HEK293 (cell line): ENCODE measurements at regions not wholly inside any gene's neighbourhood (a gene's known extent, or its start where the extent isn't known, plus 50 kb on each side); places are given as distances from the start of the nearest gene placed in this dataset.

Experiments
- CTCF ChIP-seq: fragments of 450-650 bp; formaldehyde crosslinking; IDR thresholded peaks from 2 replicates; pipeline ENCODE4 v1.5.1; 2016; ENCODE audit warnings: missing biosample characterization, missing genetic modification characterization
- GLIS1 ChIP-seq: fragments of 450-650 bp; formaldehyde crosslinking; IDR thresholded peaks from 2 replicates; pipeline ENCODE4 v1.5.1; 2016; ENCODE audit warnings: missing biosample characterization, missing genetic modification characterization
- SALL2 ChIP-seq: fragments of 450-650 bp; formaldehyde crosslinking; IDR thresholded peaks from 2 replicates; pipeline ENCODE4 v1.5.0; 2017; ENCODE audit warnings: missing biosample characterization, mild to moderate bottlenecking, missing genetic modification characterization, borderline replicate concordance
- YY1 ChIP-seq: fragments of 450-650 bp; formaldehyde crosslinking; IDR thresholded peaks from 2 replicates; pipeline ENCODE4 v1.5.1; 2018; ENCODE audit warnings: missing biosample characterization, missing genetic modification characterization
- ZBTB21 ChIP-seq: fragments of 450-650 bp; formaldehyde crosslinking; IDR thresholded peaks from 2 replicates; pipeline ENCODE4 v1.5.1; 2017; ENCODE audit warnings: missing biosample characterization, missing genetic modification characterization
- ZNF175 ChIP-seq: fragments of 450-650 bp; formaldehyde crosslinking; IDR thresholded peaks from 2 replicates; pipeline ENCODE4 v1.5.1; 2016; ENCODE audit warnings: missing biosample characterization, missing genetic modification characterization
- ZNF184 ChIP-seq: fragments of 450-650 bp; IDR thresholded peaks from 2 replicates; pipeline ENCODE4 v1.5.1; 2018; ENCODE audit warnings: missing biosample characterization, mild to moderate bottlenecking, missing genetic modification characterization
- ZNF311 ChIP-seq: fragments of 450-650 bp; formaldehyde crosslinking; IDR thresholded peaks from 2 replicates; pipeline ENCODE4 v1.5.1; 2017; ENCODE audit warnings: missing biosample characterization, missing genetic modification characterization, borderline replicate concordance
- ZNF639 ChIP-seq: fragments of 450-650 bp; formaldehyde crosslinking; IDR thresholded peaks from 2 replicates; pipeline ENCODE4 v1.5.1; 2016; ENCODE audit warnings: missing biosample characterization, missing genetic modification characterization
- ZNF670 ChIP-seq: fragments of 450-650 bp; formaldehyde crosslinking; IDR thresholded peaks from 2 replicates; pipeline ENCODE4 v1.5.1; 2016; ENCODE audit warnings: missing biosample characterization, missing genetic modification characterization, low read depth
- ZSCAN18 ChIP-seq: fragments of 450-650 bp; formaldehyde crosslinking; IDR thresholded peaks from 2 replicates; pipeline ENCODE4 v1.5.1; 2016; ENCODE audit warnings: missing biosample characterization, missing genetic modification characterization

- no peak for TF ChIP-seq CTCF (tag by site-specific recombination)
- TF ChIP-seq ZSCAN18 (tag by site-specific recombination), result no peak
- no peak for TF ChIP-seq SALL2 (tag by site-specific recombination)
- TF ChIP-seq ZNF184 (tag by site-specific recombination), result no peak
- no peak for TF ChIP-seq GLIS1
- TF ChIP-seq ZNF670 (tag by site-specific recombination), result no peak
- no peak for TF ChIP-seq YY1 (tag by site-specific recombination)
- TF ChIP-seq ZNF639 (tag by site-specific recombination), result no peak
- no peak for TF ChIP-seq ZNF175 (tag by site-specific recombination)
- no peak for TF ChIP-seq ZNF311 (tag by site-specific recombination)
- no peak for TF ChIP-seq ZBTB21
These were observed 60.1 kb upstream of the HDDC2 start for GRCh38 chr6:125361868-125362267.
